Lower leg skin (tissue), 3 donors: ENCODE measurements at regions not wholly inside any gene's neighbourhood (a gene's known extent, or its start where the extent isn't known, plus 50 kb on each side); places are given as distances from the start of the nearest gene placed in this dataset.

ENCODE experiments used
- CTCF ChIP-seq, 3 donors: fragments of 450-650 bp; IDR thresholded peaks; one replicate each; pipeline ENCODE4 v1.5.1; 2016; ENCODE audit warnings: antibody characterized with exemption in 3 of 3, mild to moderate bottlenecking in 3 of 3, moderate library complexity in 2 of 3
- POLR2A ChIP-seq, 2 donors: fragments of 450-650 bp; IDR thresholded peaks; one replicate each; pipeline ENCODE4 v1.6.1; 2016 to 2017; ENCODE audit warnings: antibody characterized with exemption in 2 of 2, mild to moderate bottlenecking in 1 of 2, moderate library complexity in 1 of 2

GRCh38 chr6:149265945-149266344 lies 51.6 kb upstream of the TAB2 start:
- TF ChIP-seq CTCF (IDR thresholded peaks at IDR 0.05) (no peak), POLR2A (IDR thresholded peaks at IDR 0.05) (no peak)
